ENCODE measurements at regions not wholly inside any gene's neighbourhood (a gene's known extent, or its start where the extent isn't known, plus 50 kb on each side); places are given as distances from the start of the nearest gene placed in this dataset.

GRCh38 chr10:128981881-128982615, 485.0 kb upstream of the MGMT start:
- DNase-seq (ENCODE audit: low spot score) = no peak
- FAIRE-seq = no peak

- FAIRE-seq = no peak
- DNase-seq (ENCODE audit: low spot score) = no peak
Measured at GRCh38 chr10:128982616-128982915, 484.5 kb upstream of the MGMT start.

- DNase-seq (ENCODE audit: low spot score) = no peak
- FAIRE-seq = no peak
Measured at GRCh38 chr10:128985036-128985435, 482.0 kb upstream of the MGMT start.

DNA sequence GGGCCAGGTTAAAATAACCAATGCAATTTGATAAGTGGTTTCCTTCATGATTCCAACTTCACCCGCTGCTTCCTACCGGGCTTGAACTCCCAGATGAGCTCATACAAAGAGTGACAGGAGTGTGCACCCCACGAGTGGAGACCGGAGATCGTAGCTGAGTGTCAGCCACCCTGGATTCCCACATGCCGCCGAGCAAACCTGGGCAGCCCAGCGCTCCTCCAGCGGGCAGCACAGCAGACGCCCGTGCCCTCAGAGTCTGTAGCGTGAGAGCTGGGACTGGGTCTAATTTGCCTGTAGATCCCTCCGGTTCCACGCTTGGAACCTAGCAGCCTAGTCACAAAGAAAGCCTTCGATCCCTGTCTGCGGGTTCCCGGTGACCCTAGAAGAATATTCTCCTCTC, 476.1 kb upstream of the MGMT start:
- FAIRE-seq = no peak

DNA sequence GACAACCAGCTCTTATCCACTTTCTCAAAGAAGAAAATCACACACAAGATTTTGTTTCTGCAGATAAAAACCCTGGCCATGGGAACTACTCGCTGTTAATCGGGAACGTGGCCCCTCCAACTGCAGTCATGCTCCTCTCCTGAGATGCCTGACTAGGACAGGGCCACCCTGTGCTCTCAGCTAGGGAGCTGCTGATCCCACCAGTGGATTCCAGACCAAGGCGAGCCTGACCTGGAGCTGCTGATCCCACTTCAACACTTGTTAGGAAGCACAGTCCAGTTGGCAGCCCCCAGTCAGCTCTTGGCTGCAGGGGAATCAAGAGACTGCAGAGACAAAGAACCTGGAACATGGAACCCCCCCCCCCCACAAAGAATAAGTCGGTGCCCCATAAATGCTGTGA, 474.3 kb upstream of the MGMT start:
- FAIRE-seq (no peak), DNase-seq (ENCODE audit: low spot score) (no peak)

More for the DNA sequence above, 476.1 kb upstream of the MGMT start:
- peak; percentile 7 for DNase-seq (ENCODE audit: low spot score)

- no peak for DNase-seq (ENCODE audit: low spot score)
- FAIRE-seq = no peak
Measured at GRCh38 chr10:128993443-128993842, 473.6 kb upstream of the MGMT start.

- DNase-seq (ENCODE audit: low spot score) (no peak), FAIRE-seq (no peak)
Measured at GRCh38 chr10:128993911-128994538, 473.0 kb upstream of the MGMT start.

- no peak for DNase-seq (ENCODE audit: low spot score)
- no peak for FAIRE-seq
Measured at GRCh38 chr10:128994598-128995143, 472.4 kb upstream of the MGMT start.

DNA sequence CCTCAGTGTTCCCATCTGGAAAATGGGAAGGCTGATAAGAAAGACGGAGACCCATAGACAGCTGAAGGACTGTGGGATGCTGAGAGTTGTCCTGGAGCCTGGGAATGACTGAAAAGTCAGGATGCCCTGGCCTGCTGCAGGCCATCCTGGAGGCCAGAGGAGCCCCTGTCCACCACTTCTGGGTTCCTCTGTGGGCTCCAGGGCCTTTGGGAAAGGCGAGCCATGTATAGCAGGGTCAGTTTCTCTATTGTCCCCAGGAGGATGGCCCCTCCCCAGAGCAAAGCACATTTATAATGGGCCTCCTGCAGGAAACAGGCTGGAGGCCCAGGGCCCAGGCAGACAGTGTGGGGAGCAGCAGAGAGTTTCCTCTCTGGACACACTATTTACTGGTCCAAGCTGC, 471.4 kb upstream of the MGMT start:
- FAIRE-seq (no peak), DNase-seq (ENCODE audit: low spot score) (no peak)

GRCh38 chr10:128996092-128996491, 470.9 kb upstream of the MGMT start:
- DNase-seq (ENCODE audit: low spot score) (no peak), FAIRE-seq (no peak)

DNA sequence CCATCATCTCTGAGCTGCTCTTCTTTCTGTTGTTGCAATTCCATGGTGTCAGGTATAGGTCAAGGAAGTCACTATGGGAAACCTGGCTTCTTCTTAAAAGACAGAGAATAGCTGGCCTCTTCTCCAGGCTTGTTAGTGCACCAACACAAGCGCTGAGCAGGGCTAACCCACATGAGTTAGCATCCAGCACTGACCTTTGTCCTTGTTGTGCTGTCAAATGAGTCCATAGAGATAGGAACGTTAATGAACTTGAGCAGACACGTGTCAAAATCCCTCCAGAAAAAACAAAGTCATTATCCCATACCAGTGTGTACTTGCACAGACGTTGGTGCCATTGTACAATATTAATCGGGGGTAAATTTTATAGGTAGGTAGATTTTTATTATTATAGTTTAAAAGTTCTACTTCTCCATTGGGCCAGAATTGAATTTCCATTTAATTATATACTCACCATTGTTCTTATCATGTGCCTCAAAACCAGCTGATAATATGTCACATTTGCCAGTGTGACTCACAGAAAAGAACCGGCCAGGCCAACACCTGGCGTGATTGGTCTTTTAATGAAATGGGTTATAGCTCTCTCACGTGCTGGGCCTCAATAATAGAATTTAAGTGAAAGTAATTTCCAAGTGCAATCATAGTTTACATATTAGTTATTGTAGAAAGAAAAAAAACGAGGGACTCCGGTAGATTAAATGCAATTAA, 468.8 kb upstream of the MGMT start:
- DNase-seq (ENCODE audit: low spot score) (no peak), FAIRE-seq (no peak)

DNA sequence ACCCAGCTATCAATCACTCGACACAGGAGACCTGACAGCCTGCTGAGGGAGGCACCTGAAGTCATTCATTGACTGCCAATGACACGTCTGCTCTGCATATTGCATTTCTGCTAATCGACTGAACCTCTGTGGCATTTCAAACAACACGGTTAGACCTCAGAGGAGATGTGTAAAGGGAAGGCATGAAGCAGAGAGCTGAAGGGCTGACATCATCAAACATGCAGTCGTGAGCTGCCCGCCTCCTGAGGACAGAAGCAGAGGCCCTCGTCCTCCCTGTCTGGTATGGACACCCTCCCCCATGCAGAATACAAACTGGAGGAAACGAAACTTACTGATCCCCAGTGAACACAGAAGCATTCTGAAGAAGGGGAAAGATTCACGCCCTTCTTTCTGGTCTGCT, 462.6 kb upstream of the MGMT start:
- DNase-seq (ENCODE audit: low spot score) (no peak), FAIRE-seq (no peak)

- no peak for FAIRE-seq
- no peak for DNase-seq (ENCODE audit: low spot score)
Measured at GRCh38 chr10:129005080-129005479, 462.0 kb upstream of the MGMT start.

- FAIRE-seq = no peak
Measured at GRCh38 chr10:129005804-129006203, 461.2 kb upstream of the MGMT start.

DNA sequence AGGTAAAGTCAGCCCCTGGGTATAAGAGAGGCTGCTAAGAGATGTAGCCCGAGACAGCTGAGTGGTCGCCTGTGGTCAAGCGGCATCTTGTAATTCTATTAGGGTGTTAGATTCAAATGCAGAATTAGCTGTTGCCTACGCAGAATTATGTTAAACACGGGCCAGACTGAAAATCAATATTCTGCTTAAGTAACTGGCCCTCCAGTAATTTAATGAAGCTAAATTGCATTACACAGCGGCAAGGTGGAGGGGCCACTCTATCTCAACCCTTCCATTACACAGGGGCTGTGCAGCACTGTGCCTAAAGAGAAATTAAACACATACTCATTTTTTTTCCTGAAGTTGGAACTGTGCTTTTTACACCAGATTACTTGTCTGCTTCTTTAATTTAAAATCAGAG, 448.5 kb upstream of the MGMT start:
- FAIRE-seq = no peak
- DNase-seq (ENCODE audit: low spot score) = no peak

More at GRCh38 chr10:129005804-129006203, 461.2 kb upstream of the MGMT start:
- no peak for DNase-seq (ENCODE audit: low spot score)

DNA sequence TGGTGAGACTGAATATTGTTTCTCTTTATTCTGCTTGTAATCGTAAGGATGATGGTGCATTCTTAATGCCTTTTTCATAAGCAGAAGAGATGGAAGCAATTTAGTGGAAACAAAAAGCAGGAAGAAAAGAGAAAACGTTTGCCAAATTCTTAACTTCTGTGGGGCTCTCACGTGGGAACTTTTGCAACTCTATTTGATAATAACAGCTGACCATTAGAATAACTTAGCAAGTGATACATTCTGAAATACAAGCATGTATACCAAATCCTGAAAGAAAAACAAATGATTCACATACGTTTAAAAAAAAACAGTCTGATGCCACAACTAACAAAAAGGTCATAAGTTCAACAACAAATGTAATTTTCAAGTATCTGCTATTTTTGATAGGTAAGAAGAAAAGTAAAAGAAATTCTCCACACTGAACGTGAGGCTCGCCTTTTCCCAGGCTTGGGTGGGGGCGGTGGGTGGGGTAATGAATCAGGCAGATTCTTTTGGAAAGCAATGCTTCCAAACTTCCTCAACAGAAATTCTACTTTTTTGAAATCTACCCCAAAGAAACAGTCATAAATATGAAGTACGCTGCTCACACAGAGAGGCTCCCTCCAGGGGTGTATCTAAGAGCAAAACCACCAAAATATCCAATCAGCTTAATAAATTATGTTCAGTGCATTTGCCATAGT, 446.2 kb upstream of the MGMT start:
- FAIRE-seq (no peak), DNase-seq (ENCODE audit: low spot score) (no peak)

GRCh38 chr10:129021594-129022304, 445.3 kb upstream of the MGMT start:
- DNase-seq (ENCODE audit: low spot score) (no peak), FAIRE-seq (no peak)

GRCh38 chr10:129023082-129023481, 444.0 kb upstream of the MGMT start:
- FAIRE-seq (no peak), DNase-seq (ENCODE audit: low spot score) (no peak)

- FAIRE-seq = no peak
- no peak for DNase-seq (ENCODE audit: low spot score)
Measured at GRCh38 chr10:129024046-129024445, 443.0 kb upstream of the MGMT start.

- DNase-seq (ENCODE audit: low spot score) (no peak), FAIRE-seq (no peak)
Measured at GRCh38 chr10:129025787-129026186, 441.3 kb upstream of the MGMT start.

GRCh38 chr10:129027906-129028305, 439.1 kb upstream of the MGMT start:
- FAIRE-seq (no peak), DNase-seq (ENCODE audit: low spot score) (no peak)

All from urothelium cell line (cell line).